NCI-H748 (cell line): ENCODE measurements at regions not wholly inside any gene's neighbourhood (a gene's known extent, or its start where the extent isn't known, plus 50 kb on each side); places are given as distances from the start of the nearest gene placed in this dataset.
"Not testable (repeated sequence)": the region's sequence is repeated elsewhere in the genome, so short reads cannot be mapped to it uniquely, and the experiment has no call there.

Experiments used
- DNase-seq: peaks from one replicate; lab custom pipeline; 2025; ENCODE audit not compliant: unreplicated experiment; lab: John Stamatoyannopoulos, UW

- not testable (repeated sequence) for DNase-seq
These were observed 194.6 kb downstream of the BCL2L11 start for GRCh38 chr2:111315188-111315917.

GRCh38 chr2:111316221-111316741 is 195.6 kb downstream of the BCL2L11 start:
- not testable (repeated sequence) for DNase-seq

- DNase-seq = not testable (repeated sequence)
These were observed 196.3 kb downstream of the BCL2L11 start for GRCh38 chr2:111316881-111317549.

DNA sequence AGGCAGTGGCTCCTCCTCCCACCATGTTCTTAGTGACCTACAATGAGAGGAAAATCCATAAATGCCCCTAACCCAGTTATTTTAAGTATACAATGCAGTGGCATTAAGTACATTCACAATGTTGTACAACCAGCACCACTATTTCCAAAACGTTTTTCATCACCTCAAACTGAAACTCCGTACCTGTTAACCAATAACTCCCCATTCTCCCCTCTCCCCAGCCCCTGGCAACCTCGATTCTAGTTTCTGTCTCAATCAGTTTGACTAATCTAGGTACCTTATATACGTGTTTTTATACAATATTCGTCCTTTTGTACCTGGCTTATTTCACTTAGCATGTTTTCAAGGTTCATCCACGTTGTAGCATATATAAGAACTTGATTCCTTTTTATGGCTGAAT is 198.8 kb downstream of the BCL2L11 start:
- not testable (repeated sequence) for DNase-seq

GRCh38 chr2:111320264-111320663 is 199.6 kb downstream of the BCL2L11 start:
- not testable (repeated sequence) for DNase-seq

DNA sequence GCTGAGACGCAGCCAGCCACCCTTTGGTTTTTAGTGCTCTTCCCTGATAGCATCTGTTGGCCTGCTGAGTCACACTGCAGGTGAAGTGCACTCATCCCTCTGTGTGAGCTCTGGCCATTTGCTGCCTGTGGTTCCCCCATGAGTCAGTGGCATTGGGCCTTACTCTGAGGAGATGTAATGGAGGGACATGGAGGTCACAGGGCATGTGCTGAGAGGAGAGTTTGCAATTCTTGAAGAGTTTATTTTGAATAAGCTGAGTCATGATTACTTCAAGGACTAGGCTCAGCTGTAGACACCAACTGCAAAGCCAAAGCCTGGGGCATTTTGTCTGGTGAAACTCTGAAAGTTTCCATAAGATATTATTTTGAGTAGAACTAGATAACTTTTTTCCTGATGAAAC is 200.3 kb downstream of the BCL2L11 start:
- DNase-seq = not testable (repeated sequence)

DNA sequence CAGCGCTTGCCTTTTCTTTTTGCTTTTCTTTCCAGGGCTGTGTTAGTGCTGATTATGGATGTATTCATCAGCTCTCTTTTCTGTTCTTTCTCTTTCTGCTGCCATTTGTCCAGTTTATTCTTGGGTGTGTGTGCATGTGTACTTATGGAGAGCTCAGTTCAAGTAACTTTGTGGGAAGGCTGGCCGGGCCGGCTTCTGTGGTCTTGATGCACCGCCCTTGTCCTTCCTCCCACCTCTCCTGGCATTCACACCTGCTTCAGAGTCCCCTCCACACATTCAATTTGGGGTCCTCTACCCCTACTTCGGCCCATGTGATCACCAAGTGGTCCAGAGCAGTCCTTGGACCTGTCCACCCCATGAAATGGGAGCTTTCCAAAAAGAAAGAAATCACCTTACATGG is 202.7 kb downstream of the BCL2L11 start:
- DNase-seq = not testable (repeated sequence)

DNA sequence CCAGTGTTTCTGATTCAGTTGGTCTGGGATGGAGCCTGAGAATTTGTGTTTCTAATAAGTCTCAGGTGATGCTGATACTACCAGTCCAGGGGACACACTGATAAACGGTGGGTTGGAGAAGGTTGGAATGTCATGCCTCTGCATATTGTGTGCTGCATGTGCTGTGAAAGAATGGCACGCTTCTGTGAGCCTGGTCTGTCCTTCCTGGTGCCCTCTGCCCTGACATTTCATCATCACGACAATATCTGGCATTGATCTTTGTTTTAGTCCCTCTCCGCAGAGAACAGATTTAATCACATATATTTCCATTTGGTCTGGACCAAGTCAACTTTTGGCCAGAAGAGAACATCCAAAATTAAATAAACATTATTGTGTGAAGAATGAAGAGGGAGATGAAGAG is 207.0 kb downstream of the BCL2L11 start:
- not testable (repeated sequence) for DNase-seq

- not testable (repeated sequence) for DNase-seq
These were observed 208.6 kb downstream of the BCL2L11 start for GRCh38 chr2:111329309-111329708.

- DNase-seq = not testable (repeated sequence)
These were observed 210.5 kb downstream of the BCL2L11 start for GRCh38 chr2:111331099-111331724.

- DNase-seq = not testable (repeated sequence)
These were observed 214.7 kb downstream of the BCL2L11 start for GRCh38 chr2:111335220-111335907.

DNA sequence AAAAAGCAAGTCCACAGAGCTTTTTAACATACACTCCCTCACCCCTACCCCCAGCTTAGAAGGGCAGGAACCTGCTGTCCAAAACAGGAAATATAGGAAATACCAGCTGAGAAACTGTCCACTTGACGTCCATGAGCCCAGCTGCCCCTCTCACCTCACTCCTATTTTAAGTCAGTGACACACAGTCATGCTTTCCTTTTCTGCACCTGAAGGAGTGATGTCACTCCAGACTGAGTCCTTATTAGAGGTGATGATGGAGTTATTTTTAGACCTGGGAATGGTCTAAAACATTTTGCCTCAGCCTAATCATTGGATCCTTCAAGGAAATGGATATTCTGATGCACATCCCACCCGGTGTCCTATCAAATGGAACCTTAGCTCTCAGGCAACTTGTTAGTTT is 217.8 kb downstream of the BCL2L11 start:
- DNase-seq = not testable (repeated sequence)

DNA sequence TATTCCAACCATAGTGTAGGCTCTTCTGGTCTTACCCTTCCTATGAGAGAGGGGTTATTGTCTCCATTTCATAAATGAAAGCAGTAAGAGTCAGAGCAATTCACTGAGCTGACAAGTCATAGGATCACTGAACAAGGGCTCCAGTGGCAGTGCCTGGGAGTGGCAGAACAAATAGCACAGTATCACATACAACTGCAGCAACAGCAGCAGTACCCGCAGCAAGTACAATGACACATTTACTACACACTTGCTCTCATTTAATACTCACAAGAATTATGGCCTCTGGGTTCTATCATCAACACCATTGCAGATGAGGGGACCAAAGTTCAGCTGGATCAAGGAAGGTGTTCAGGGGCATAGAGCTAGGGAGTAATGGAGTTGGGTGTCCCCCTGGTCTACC is 218.8 kb downstream of the BCL2L11 start:
- DNase-seq = not testable (repeated sequence)

- not testable (repeated sequence) for DNase-seq
These were observed 223.9 kb downstream of the BCL2L11 start for GRCh38 chr2:111344590-111344989.

DNA sequence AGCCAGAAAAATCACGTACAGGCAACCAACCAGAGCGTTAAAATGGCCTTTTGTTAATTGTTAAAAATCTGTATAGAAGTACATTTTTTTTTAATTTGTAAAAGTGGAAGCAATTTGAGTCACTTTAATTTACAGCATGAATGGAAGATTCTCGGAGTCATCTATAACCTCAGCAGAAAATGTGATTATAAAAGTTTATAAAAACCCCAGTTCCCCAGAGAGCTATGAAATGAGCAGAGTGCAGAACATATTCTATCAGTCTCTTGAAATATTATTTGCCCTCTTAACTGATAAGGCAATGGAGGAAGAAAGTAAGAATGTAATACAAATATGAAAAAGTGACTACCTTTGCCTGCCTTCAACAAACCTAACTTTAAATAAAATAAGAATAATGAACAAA is 224.7 kb downstream of the BCL2L11 start:
- not testable (repeated sequence) for DNase-seq

DNA sequence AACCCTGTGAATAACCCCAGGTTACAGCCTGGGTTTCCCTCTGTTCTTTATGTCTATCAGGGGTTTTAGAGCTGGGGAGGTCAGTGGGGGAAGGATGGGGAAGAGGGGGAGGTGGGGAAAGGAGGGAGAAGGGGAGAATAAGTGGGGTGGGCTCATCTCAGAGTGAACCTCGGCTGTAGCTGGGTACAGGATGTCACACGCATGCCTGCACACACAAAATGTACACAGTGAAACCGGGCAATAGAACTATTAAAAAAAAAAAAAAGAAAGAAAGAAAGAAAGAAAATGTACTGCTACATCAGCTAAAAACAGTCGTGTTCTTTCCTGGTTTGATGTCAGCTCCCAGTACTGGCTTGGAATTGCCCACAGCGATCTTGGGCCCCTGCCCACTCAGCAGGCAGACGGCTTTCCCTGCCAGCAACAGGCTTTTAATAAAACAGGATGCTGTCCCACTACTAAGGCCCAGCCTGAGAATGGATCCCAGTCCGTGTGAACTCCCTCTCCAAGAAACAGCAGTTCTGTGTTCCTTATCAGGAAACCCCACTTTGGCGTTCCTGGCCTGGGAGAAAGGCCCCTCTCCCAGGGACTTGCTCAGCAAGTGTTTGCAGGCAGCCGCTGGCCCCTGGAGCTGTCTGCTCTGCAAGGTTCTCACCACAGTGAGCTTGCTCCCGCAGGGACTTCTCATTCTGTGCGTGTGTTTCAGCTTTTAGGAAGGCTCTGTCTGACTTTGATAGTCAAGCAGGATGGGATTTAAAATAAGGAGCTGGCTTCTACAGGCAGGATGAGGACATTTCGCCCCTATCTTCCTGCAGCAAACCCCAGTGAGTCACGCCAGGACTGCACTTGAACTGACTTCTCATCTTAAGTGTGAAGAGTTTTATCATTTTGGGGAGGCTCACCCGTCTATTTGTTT is 225.6 kb downstream of the BCL2L11 start:
- not testable (repeated sequence) for DNase-seq

DNA sequence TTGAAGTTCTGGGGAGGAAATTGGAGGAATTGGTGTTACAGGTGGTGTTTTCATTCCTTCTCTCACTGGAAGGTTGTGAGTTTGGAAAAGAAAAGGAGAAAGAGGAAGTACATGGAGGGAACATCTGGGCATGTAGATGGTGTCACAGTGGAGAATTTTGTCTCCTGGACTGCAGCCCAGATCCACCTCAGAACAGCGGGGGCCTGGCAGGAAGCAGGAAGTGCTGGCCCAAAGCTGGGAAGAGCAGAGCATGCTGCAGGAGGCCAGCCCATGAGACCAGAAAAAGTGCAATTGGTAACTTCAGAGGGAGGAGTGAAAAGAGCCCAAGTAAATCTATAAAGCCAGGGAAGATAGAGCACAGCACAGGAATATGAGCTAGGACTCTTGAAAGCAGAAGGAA is 227.0 kb downstream of the BCL2L11 start:
- not testable (repeated sequence) for DNase-seq

DNA sequence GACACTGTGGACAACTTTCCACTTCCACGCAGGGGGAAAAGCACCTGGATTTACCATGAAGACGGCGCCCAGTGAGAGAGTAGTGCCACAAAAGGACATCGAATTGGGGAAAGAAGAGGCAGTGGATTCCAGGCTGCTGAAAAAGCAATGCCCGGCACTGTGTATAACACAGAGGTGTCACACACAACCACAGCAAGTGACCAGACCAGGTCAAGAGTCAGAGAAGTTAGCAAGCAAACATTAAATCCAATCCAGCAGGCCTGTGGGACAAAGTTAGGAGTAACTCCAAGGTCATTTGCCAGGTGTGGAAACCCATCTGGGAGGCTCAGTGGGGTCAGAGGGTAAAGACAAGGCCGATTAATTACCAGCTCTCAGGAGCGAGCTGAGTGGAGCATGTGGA is 227.6 kb downstream of the BCL2L11 start:
- not testable (repeated sequence) for DNase-seq

DNA sequence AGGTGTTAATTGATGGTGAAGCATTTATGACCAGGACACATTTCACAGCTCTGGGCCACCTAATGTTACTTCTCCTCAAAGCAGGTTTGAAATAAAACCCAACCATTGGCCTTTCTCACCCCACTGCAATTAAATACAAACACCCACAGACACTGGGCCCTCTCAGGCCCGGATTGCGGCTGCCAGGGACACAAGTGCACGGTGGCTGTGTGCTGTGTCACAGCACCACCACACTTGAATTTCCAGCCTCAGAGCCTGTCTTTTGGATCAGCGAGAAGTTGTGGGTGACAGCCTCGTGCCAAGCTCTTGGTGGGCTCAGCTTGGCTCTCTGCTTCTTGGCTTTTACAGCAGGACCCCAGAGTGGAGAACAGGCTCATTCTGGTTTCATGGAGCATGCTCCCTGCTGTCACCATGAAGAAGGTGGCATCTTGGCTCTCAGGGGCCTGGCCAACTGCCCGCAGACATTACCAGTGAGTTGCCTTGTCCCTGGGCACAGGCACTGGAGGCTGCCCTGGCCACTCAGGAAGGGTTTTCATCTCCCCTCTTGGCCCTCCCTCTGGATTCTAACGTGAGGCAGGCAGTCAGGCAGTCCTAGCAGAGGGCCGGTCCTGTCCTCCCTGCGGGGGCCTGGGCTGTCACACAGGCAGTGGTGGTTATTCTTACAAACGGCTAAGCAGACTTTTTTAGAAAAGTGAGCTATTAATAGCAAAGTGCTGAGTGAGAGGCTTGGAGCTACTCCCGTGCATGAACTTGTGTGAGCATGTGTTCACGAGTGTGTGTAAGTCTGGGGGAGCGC is 234.5 kb downstream of the BCL2L11 start:
- DNase-seq = not testable (repeated sequence)
